Calu3 (cell line): ENCODE measurements at regions not wholly inside any gene's neighbourhood (a gene's known extent, or its start where the extent isn't known, plus 50 kb on each side); places are given as distances from the start of the nearest gene placed in this dataset.
A peak's percentile ranks its signal among the peaks of the same experiment; 100 is the strongest.

Source experiments
- BruUV-seq: library from RNA; stranded (reverse); fragments of 400-500 nt; replicated peaks from 2 replicates; lab custom pipeline; 2021; lab: Mats Ljungman, UMichigan
- CTCF ChIA-PET: fragments of 300-600 bp; sonication (Branson Sonifier 250); formaldehyde crosslinking; loops from one replicate; lab custom pipeline; 2022; ENCODE audit warnings: antibody characterized with exemption; lab: Charles Lee
- DNase-seq: peaks from one replicate; pipeline ENCODE4 v3.0.0; 2022
- H3K27ac Mint-ChIP-seq: one replicate; pipeline ENCODE4 v1.8.0; 2022; ENCODE audit warnings: mixed read lengths; ENCODE audit not compliant: unreplicated experiment
- H3K27me3 Mint-ChIP-seq: one replicate; pipeline ENCODE4 v1.8.0; 2022; ENCODE audit warnings: mixed read lengths; ENCODE audit not compliant: unreplicated experiment
- H3K36me3 Mint-ChIP-seq: one replicate; pipeline ENCODE4 v1.8.0; 2022; ENCODE audit warnings: mild to moderate bottlenecking, moderate library complexity, mixed read lengths; ENCODE audit not compliant: insufficient read depth, unreplicated experiment
- H3K4me1 Mint-ChIP-seq: one replicate; pipeline ENCODE4 v1.8.0; 2022; ENCODE audit warnings: mild to moderate bottlenecking, low read depth, mixed read lengths; ENCODE audit not compliant: unreplicated experiment
- H3K4me3 Mint-ChIP-seq: one replicate; pipeline ENCODE4 v1.8.0; 2022; ENCODE audit warnings: mild to moderate bottlenecking, low read depth, moderate library complexity, mixed read lengths; ENCODE audit not compliant: unreplicated experiment
- H3K9me3 Mint-ChIP-seq: one replicate; pipeline ENCODE4 v1.8.0; 2022; ENCODE audit warnings: low read depth, mixed read lengths; ENCODE audit not compliant: unreplicated experiment
- CTCF ChIP-seq: fragments of 200-600 bp; IDR thresholded peaks from one replicate; pipeline ENCODE4 v1.8.0; 2022; ENCODE audit warnings: antibody characterized with exemption; ENCODE audit not compliant: unreplicated experiment
- intact Hi-C: fragments of 100-400 bp; cut with micrococcal nuclease; formaldehyde crosslinking; loops from one replicate; pipeline ENCODE4 v1.10.0; 2022; ENCODE audit not compliant: unreplicated experiment

- Mint-ChIP-seq H3K4me3 (no peak overlapping the region), H3K9me3 (peaks cover 2% of the 10 kb centered on the region)
- CTCF ChIA-PET: interaction anchor here (0.6 kb wide), 1 partner anchor 90 kb away, joined by 3 read pairs; no protein-coding TSS in a partner anchor
Measured at GRCh38 chr1:184811439-184812111, 56.9 kb upstream of the EDEM3 start.

GRCh38 chr1:184810735-184811343 lies 56.2 kb upstream of the EDEM3 start:
- H3K27ac Mint-ChIP-seq: no peak overlapping the region
- no peak for TF ChIP-seq CTCF
- intact Hi-C loops: no loop called here
- no TSS peak for BruUV-seq
- H3K9me3 Mint-ChIP-seq: peaks cover 2% of the 10 kb centered on the region
- H3K4me1 Mint-ChIP-seq: no peaks in the 10 kb centered on the region
- H3K4me3 Mint-ChIP-seq: no peak overlapping the region
- CTCF ChIA-PET: no interaction called here
- no peak for DNase-seq
- no peaks in the 10 kb centered on the region for H3K27me3 Mint-ChIP-seq
- H3K36me3 Mint-ChIP-seq: no peaks in the 10 kb centered on the region

More at GRCh38 chr1:184811439-184812111, 56.9 kb upstream of the EDEM3 start:
- no peaks in the 10 kb centered on the region for H3K27me3 Mint-ChIP-seq
- no peak for TF ChIP-seq CTCF
- no TSS peak for BruUV-seq
- no peaks in the 10 kb centered on the region for H3K4me1 Mint-ChIP-seq
- no peaks in the 10 kb centered on the region for H3K36me3 Mint-ChIP-seq
- intact Hi-C loops: no loop called here
- no peak overlapping the region for H3K27ac Mint-ChIP-seq
- no peak for DNase-seq

GRCh38 chr1:184806296-184806721 lies 51.7 kb upstream of the EDEM3 start:
- DNase-seq: no peak
- no peaks in the 10 kb centered on the region for H3K9me3 Mint-ChIP-seq
- no peaks in the 10 kb centered on the region for H3K36me3 Mint-ChIP-seq
- intact Hi-C loops: loop anchor here (5.0 kb wide), 1 partner anchor 891 kb away; no protein-coding TSS in a partner anchor
- H3K4me3 Mint-ChIP-seq: no peak overlapping the region
- no TSS peak for BruUV-seq
- H3K4me1 Mint-ChIP-seq: peaks cover 9% of the 10 kb centered on the region
- no peak for TF ChIP-seq CTCF
- CTCF ChIA-PET: interaction anchor here (0.7 to 1.7 kb wide), 7 partner anchors 31 to 364 kb away, joined by 3 to 32 read pairs (median 6); partner anchors contain the start of gene NIBAN1
- no peak overlapping the region for H3K27ac Mint-ChIP-seq
- no peaks in the 10 kb centered on the region for H3K27me3 Mint-ChIP-seq

- Mint-ChIP-seq H3K36me3 (no peaks in the 10 kb centered on the region), H3K27ac (no peak overlapping the region), H3K4me1 (peaks cover 9% of the 10 kb centered on the region), H3K27me3 (no peaks in the 10 kb centered on the region), H3K4me3 (no peak overlapping the region), H3K9me3 (no peaks in the 10 kb centered on the region)
- TF ChIP-seq CTCF: peak; percentile 88
- no TSS peak for BruUV-seq
- peak; percentile 90 for DNase-seq
- intact Hi-C loops: loop anchor here (1.0 to 5.0 kb wide), 3 partner anchors 177 to 892 kb away; no protein-coding TSS in a partner anchor
- CTCF ChIA-PET: interaction anchor here (0.6 to 1.7 kb wide), 13 partner anchors 9 to 875 kb away, joined by 3 to 32 read pairs (median 4); partner anchors contain the start of genes EDEM3 and NIBAN1
Measured at GRCh38 chr1:184805667-184806295, 51.1 kb upstream of the EDEM3 start.
